DMS53 treated with DMSO at 0.1 percent for 48 hours (cell line): ENCODE measurements at regions not wholly inside any gene's neighbourhood (a gene's known extent, or its start where the extent isn't known, plus 50 kb on each side); places are given as distances from the start of the nearest gene placed in this dataset.

ENCODE experiments used
- DNase-seq: peaks from one replicate; lab custom pipeline; 2025; ENCODE audit not compliant: unreplicated experiment; lab: John Stamatoyannopoulos, UW

GRCh38 chr13:34513526-34513925, 428.5 kb upstream of the NBEA start:
- no peak for DNase-seq

GRCh38 chr13:34515201-34515600, 426.9 kb upstream of the NBEA start:
- no peak for DNase-seq

GRCh38 chr13:34521171-34521570, 420.9 kb upstream of the NBEA start:
- DNase-seq, result no peak

GRCh38 chr13:34522808-34523207, 419.3 kb upstream of the NBEA start:
- no peak for DNase-seq

- no peak for DNase-seq
Observed at GRCh38 chr13:34523406-34523805, 418.7 kb upstream of the NBEA start.

GRCh38 chr13:34533941-34534340, 408.1 kb upstream of the NBEA start:
- no peak for DNase-seq

- no peak for DNase-seq
Observed at GRCh38 chr13:34542321-34542720, 399.7 kb upstream of the NBEA start.

GRCh38 chr13:34543836-34544235, 398.2 kb upstream of the NBEA start:
- DNase-seq, result no peak

GRCh38 chr13:34545461-34545860, 396.6 kb upstream of the NBEA start:
- no peak for DNase-seq

GRCh38 chr13:34546344-34547250, 395.5 kb upstream of the NBEA start:
- no peak for DNase-seq

- no peak for DNase-seq
Observed at GRCh38 chr13:34547929-34548328, 394.1 kb upstream of the NBEA start.

- DNase-seq, result no peak
Observed at GRCh38 chr13:34553376-34553775, 388.7 kb upstream of the NBEA start.

- no peak for DNase-seq
Observed at GRCh38 chr13:34555988-34556387, 386.1 kb upstream of the NBEA start.

GRCh38 chr13:34561033-34561432, 381.0 kb upstream of the NBEA start:
- DNase-seq, result no peak

- peak; percentile 85 for DNase-seq
Observed at GRCh38 chr13:34567597-34567996, 374.5 kb upstream of the NBEA start.

- DNase-seq, result no peak
Observed at GRCh38 chr13:34570698-34571353, 371.2 kb upstream of the NBEA start.

- no peak for DNase-seq
Observed at GRCh38 chr13:34571716-34572115, 370.4 kb upstream of the NBEA start.

GRCh38 chr13:34577051-34577450, 365.0 kb upstream of the NBEA start:
- DNase-seq, result no peak

- DNase-seq, result no peak
Observed at GRCh38 chr13:34578471-34578870, 363.6 kb upstream of the NBEA start.

GRCh38 chr13:34578917-34579316, 363.2 kb upstream of the NBEA start:
- no peak for DNase-seq

- no peak for DNase-seq
Observed at GRCh38 chr13:34583181-34583580, 358.9 kb upstream of the NBEA start.

- DNase-seq, result no peak
Observed at GRCh38 chr13:34587576-34587975, 354.5 kb upstream of the NBEA start.
